GM21737 (cell line): ENCODE measurements at regions not wholly inside any gene's neighbourhood (a gene's known extent, or its start where the extent isn't known, plus 50 kb on each side); places are given as distances from the start of the nearest gene placed in this dataset.

Source experiments
- ATAC-seq: cut with Tn5 transposase; IDR thresholded peaks from one replicate; pipeline ENCODE4 v1.9.1; 2021; ENCODE audit warnings: mild to moderate bottlenecking, moderate library complexity; ENCODE audit not compliant: unreplicated experiment

- ATAC-seq, result peak; percentile 85
Observed at GRCh38 chr7:20021831-20022230, 195.4 kb downstream of the MACC1 start.

GRCh38 chr7:20021066-20021465 lies 196.1 kb downstream of the MACC1 start:
- no peak for ATAC-seq

- peak; percentile 59 for ATAC-seq
Observed at GRCh38 chr7:20019757-20020432, 197.3 kb downstream of the MACC1 start.

- ATAC-seq, result no peak
Observed at GRCh38 chr7:20016669-20017068, 200.5 kb downstream of the MACC1 start.

GRCh38 chr7:20013536-20013935 lies 203.6 kb downstream of the MACC1 start:
- no peak for ATAC-seq

GRCh38 chr7:20012100-20012499 lies 205.1 kb downstream of the MACC1 start:
- ATAC-seq, result no peak

- no peak for ATAC-seq
Observed at GRCh38 chr7:20010877-20011276, 206.3 kb downstream of the MACC1 start.

GRCh38 chr7:20007510-20007909 lies 209.7 kb downstream of the MACC1 start:
- no peak for ATAC-seq

GRCh38 chr7:20005081-20005480 lies 212.1 kb downstream of the MACC1 start:
- ATAC-seq, result no peak

- ATAC-seq, result no peak
Observed at GRCh38 chr7:19999681-20000080, 217.5 kb downstream of the MACC1 start.

GRCh38 chr7:19991936-19992335 lies 218.5 kb upstream of the TMEM196 start:
- ATAC-seq, result no peak

- no peak for ATAC-seq
Observed at GRCh38 chr7:19989906-19990305, 216.5 kb upstream of the TMEM196 start.

GRCh38 chr7:19988860-19989259 lies 215.4 kb upstream of the TMEM196 start:
- ATAC-seq, result no peak

GRCh38 chr7:19984231-19984632 lies 210.8 kb upstream of the TMEM196 start:
- ATAC-seq, result no peak

GRCh38 chr7:19982841-19983835 lies 209.7 kb upstream of the TMEM196 start:
- no peak for ATAC-seq

- ATAC-seq, result no peak
Observed at GRCh38 chr7:19973581-19973980, 200.2 kb upstream of the TMEM196 start.

GRCh38 chr7:19972876-19973275 lies 199.5 kb upstream of the TMEM196 start:
- ATAC-seq, result no peak

GRCh38 chr7:19971956-19972355 lies 198.5 kb upstream of the TMEM196 start:
- no peak for ATAC-seq

- no peak for ATAC-seq
Observed at GRCh38 chr7:19970514-19970913, 197.1 kb upstream of the TMEM196 start.

GRCh38 chr7:19969859-19970493 lies 196.6 kb upstream of the TMEM196 start:
- no peak for ATAC-seq

- no peak for ATAC-seq
Observed at GRCh38 chr7:19964246-19964645, 190.8 kb upstream of the TMEM196 start.

- ATAC-seq, result no peak
Observed at GRCh38 chr7:19963695-19964094, 190.3 kb upstream of the TMEM196 start.
